ENCODE measurements at regions not wholly inside any gene's neighbourhood (a gene's known extent, or its start where the extent isn't known, plus 50 kb on each side); places are given as distances from the start of the nearest gene placed in this dataset.

DNA sequence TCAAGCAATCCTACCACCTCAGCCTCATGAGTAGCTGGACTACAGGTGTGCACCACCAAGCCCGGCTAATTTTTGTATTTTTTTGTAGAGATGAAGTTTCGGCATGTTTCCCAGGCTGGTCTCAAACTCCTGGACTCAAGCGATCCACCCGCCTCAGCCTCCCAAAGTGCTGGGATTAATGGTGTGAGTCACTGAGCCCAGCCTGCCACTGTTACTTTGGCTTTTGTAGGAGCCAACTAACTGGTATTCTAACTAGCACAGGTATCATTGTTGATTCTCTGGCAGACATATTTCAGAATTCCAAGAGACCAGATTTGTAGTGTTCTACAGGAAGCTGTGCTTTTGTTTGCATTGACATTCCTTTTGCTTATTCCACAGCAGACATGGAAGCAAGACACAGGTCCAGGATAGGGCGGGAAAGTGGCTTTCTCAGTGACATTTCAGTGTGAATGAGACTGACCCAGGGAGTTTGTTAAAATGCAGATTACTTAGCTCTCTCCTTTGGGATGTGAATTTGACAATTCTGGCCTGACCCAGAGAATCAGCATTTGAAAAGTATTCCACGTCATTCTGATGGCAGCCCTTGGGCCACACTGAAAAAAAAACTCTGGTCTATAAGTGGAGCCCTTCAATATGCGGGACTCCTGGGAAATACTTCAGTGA, 52.2 kb upstream of the PAX6 start:
- TF ChIP-seq SP2 (IDR thresholded peaks at IDR 0.05; ENCODE audit: extremely low read depth, low read depth, low read length, poor library complexity, severe bottlenecking) (no peak), JUN (IDR thresholded peaks at IDR 0.05; ENCODE audit: borderline replicate concordance, low read depth, low read length) (no peak), JUN (CRISPR knock-in tag; IDR thresholded peaks at IDR 0.05; ENCODE audit: borderline replicate concordance) (no peak), CEBPB (tag; IDR thresholded peaks at IDR 0.05) (no peak), EZH2 (IDR thresholded peaks at IDR 0.05; ENCODE audit: borderline replicate concordance, low read depth, low read length) (no peak), ZBTB7A (IDR thresholded peaks at IDR 0.05; ENCODE audit: borderline replicate concordance, control insufficient read depth, low read depth, low read length) (no peak), RBBP5 (IDR thresholded peaks at IDR 0.05; ENCODE audit: borderline replicate concordance, insufficient read depth, low read length, poor library complexity, severe bottlenecking) (no peak), ZBED1 (IDR thresholded peaks at IDR 0.05) (no peak), ZNF780A (CRISPR knock-in tag; IDR thresholded peaks at IDR 0.05) (no peak), ZNF311 (CRISPR knock-in tag; IDR thresholded peaks at IDR 0.05) (no peak), NR3C1 (CRISPR knock-in tag; IDR thresholded peaks at IDR 0.05) (no peak), MAZ (CRISPR knock-in tag; conservative IDR thresholded peaks at IDR 0.05 in 1 of 2, IDR thresholded peaks at IDR 0.05 in 1 of 2) (no peak), CTCF (IDR thresholded peaks at IDR 0.05 in 2 of 3, conservative IDR thresholded peaks at IDR 0.05 in 1 of 3; ENCODE audit: insufficient read depth in 2 of 3, low read depth in 1 of 3, low read length in 3 of 3) (no peak)
